HuH-7 (cell line): ENCODE measurements at regions not wholly inside any gene's neighbourhood (a gene's known extent, or its start where the extent isn't known, plus 50 kb on each side); places are given as distances from the start of the nearest gene placed in this dataset.

Experiments
- DNase-seq: peaks from one replicate; pipeline ENCODE4 v3.0.0; 2011; ENCODE audit warnings: low spot score

DNA sequence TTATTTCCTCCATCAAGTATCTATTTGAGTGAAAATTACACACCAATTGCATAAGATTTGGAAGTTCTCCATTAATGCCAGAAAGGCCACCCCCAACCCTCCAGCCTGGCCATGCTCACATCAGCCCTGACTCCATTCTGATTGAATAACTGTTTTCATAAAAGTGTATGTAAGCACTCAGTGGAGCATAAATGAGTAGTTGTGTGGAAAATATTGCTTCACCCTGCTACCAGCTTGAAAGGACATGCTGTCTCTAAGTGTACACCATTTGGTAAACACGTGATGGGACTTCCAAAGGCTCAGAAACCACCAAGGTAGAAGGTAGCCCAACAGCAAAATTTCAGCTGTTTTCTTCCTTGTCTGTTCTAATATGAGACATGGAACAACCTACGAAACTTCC is 393.8 kb downstream of the ZNF385D start:
- DNase-seq = no peak

GRCh38 chr3:21356402-21356801 is 394.6 kb downstream of the ZNF385D start:
- no peak for DNase-seq

GRCh38 chr3:21345382-21345976 is 405.5 kb downstream of the ZNF385D start:
- DNase-seq = no peak

DNA sequence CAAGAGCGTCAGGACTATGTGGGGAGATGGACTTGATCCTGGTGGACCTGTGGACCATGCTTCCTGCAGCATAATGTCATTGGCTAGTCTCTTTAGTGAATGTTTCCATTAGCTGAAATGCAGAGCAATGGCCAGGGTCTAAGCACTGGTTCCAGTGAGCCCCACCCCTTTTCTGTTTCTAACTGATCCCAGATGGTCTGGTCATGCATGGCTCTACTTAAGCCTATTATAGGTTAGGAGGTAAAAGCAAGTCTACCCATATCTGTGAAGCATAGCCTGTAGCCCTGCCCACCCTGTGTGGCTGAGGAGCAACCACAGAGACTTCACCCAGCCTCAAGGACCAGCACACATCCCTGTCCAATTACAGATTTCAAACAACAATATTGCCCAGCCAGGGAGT is 419.2 kb downstream of the ZNF385D start:
- DNase-seq = no peak

- DNase-seq = no peak
These were observed 419.7 kb downstream of the ZNF385D start for GRCh38 chr3:21331321-21331720.

DNA sequence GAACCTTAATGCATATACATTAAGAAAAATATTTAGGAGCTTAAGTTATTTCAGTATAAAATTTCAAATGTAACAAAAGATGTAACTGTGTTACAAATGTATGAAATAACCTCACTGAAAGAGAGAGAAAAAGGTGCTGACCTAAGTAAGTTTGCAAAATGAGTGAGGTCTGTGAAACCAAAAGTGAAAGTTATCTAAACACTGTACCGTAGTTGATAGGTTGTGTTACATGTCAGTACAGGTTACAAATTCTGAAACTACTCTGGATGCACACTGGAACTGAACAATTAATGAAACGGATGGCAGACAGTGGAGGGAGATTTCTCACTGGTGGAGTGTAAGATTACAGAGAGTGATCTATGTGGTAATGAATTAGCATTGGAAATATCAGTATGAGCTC is 420.7 kb downstream of the ZNF385D start:
- DNase-seq = no peak

- no peak for DNase-seq
These were observed 422.2 kb downstream of the ZNF385D start for GRCh38 chr3:21328711-21329390.

GRCh38 chr3:21326704-21327475 is 424.1 kb downstream of the ZNF385D start:
- DNase-seq = no peak

DNA sequence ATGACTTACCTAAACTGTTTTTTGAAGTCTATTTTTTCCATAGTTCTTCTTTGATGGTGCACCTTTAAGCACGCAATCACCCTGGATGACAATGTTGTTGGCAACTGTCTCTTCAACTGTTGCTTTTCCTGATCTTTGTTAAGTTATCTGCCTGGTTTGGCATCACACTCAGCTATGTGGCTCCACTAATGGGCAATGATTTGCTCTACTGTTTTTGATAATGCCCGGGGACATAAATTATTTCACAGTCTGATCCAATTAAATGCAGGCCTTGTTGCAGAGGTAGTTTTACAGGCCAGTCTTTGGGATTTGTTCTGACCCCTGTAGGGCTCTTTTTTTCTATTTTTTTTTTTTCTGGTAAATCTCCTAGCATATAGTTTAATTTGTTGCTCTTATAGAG is 436.3 kb downstream of the ZNF385D start:
- DNase-seq = no peak

- DNase-seq = no peak
These were observed 440.1 kb downstream of the ZNF385D start for GRCh38 chr3:21310891-21311290.

GRCh38 chr3:21310161-21310560 is 440.8 kb downstream of the ZNF385D start:
- DNase-seq = no peak

GRCh38 chr3:21297304-21297703 is 453.7 kb downstream of the ZNF385D start:
- DNase-seq = no peak

- no peak for DNase-seq
These were observed 456.2 kb downstream of the ZNF385D start for GRCh38 chr3:21294768-21295167.

DNA sequence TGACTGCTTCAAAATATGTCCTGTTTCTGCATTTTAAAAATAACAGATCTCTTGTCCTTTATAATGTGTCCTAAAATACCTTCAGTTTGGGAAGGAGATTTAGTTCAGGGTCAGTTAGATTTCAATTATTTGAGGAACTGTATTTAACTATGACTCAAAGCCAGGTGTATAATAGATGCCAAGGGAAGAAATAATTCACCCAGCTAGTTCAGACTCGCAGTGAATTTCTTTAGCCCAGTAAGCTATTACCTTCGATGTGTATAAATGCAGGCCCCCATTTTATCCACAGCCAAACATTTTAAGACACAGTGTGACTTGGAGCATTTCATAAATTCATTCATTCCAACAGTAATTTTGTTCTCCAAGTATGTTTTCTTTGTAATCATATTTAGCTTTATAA is 458.0 kb downstream of the ZNF385D start:
- no peak for DNase-seq

GRCh38 chr3:21290557-21290956 is 460.5 kb downstream of the ZNF385D start:
- DNase-seq = no peak

DNA sequence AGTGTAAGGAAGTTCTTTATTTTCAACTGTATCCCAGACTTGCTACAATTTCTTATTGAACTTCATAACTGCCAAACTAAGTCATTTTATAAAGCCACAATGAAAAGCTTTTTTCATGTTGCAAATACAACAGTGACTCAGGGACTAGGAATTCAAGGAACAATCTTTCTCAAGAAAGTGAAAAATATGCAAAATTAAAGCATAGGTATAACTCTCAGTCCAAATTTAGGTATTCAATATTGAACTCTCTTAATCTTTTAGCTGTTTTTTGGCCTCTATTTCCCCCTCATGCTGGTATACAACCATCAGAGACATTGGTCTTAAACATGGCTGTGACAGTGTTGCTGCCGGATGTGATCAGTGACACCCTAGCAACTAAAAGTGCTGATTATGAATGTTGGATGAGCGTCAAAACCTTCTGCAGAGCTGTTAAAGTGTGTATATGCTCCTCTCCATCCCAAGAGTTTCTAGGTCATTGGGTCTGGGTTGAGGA is 476.9 kb downstream of the ZNF385D start:
- DNase-seq = no peak

GRCh38 chr3:21273259-21274025 is 477.6 kb downstream of the ZNF385D start:
- no peak for DNase-seq

GRCh38 chr3:21271606-21272016 is 479.4 kb downstream of the ZNF385D start:
- no peak for DNase-seq

GRCh38 chr3:21269882-21270281 is 481.1 kb downstream of the ZNF385D start:
- no peak for DNase-seq

DNA sequence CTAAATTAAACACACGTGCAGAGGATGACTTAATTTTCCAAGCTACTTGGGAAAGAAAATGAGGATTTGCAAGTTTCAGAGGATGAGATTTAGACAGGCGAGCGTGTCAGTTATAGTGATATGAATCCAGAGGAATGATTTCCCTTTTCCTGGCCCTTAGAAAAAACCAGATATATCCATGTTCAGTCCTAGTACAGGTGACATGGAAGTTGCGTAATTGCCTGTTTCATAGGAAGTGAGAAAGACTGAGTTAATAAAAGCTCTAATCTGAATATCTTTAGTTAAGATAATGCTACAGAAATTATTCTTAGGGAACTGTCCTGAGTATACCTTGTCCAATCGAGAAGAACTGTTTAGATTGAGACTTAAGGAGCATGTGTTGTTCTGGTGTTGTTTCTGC is 490.5 kb downstream of the ZNF385D start:
- no peak for DNase-seq

GRCh38 chr3:21259896-21260295 is 491.1 kb downstream of the ZNF385D start:
- no peak for DNase-seq

DNA sequence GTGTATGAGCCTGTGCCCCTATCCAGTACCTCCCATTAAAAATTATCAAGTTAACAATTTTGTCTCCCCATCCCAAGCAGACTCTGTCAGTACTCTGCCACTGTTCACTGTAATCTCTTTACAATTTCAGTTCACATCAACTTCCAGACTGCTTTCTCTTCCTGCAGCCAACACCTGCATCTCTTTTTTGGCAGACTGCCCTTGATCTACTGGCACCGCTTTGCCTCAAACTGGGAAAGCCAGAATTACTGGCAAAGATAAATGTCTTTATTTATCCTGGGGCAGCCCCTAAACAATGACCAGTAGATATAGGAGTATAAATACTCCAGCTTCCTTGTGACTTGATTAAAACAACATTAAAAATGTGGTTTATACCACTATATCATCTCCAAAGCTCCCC is 494.1 kb downstream of the ZNF385D start:
- no peak for DNase-seq
